ENCODE measurements at regions not wholly inside any gene's neighbourhood (a gene's known extent, or its start where the extent isn't known, plus 50 kb on each side); places are given as distances from the start of the nearest gene placed in this dataset.

GRCh38 chr10:31139497-31139896 is 107.8 kb upstream of the ZNF438 start:
- POLR2A ChIA-PET, result no interaction called here
- CTCF ChIA-PET, result no interaction called here
- no peak for TF ChIP-seq ZNF384 (IDR thresholded peaks at IDR 0.05)
- TF ChIP-seq CTBP1 (IDR thresholded peaks at IDR 0.05; ENCODE audit: borderline replicate concordance), result no peak
- TF ChIP-seq FOXM1 (IDR thresholded peaks at IDR 0.05; ENCODE audit: borderline replicate concordance), result no peak
- TF ChIP-seq FOXA1 (IDR thresholded peaks at IDR 0.05), result no peak
- TF ChIP-seq TARDBP (IDR thresholded peaks at IDR 0.05), result no peak
- DNase-seq (ENCODE audit: extremely low spot score), result no peak

DNA sequence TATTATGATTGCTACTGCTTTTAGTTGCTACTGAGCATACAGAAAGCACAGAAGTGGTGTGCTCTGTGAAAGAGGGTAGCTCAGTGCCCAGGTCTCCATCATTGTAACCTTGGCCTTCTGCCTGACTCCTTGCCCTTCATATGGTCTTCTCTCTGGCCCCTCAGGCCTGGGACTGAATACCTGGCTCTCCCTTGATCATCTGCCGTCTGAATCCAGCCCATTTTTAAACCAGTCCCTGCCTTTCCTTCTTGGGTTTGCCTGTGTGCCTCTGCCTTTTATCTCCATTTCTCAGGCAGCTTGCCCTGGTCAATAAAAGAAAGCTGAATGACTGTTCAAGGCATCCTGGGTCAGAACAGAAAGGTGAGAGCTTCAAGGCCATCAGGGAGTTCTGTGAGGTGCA is 109.1 kb upstream of the ZNF438 start:
- ChIA-PET POLR2A (no interaction called here), CTCF (no interaction called here)
- DNase-seq (ENCODE audit: extremely low spot score), result no peak

GRCh38 chr10:31142026-31142425 is 110.4 kb upstream of the ZNF438 start:
- no peak for TF ChIP-seq ZNF384 (IDR thresholded peaks at IDR 0.05)
- TF ChIP-seq FOXM1 (IDR thresholded peaks at IDR 0.05; ENCODE audit: borderline replicate concordance), result no peak
- no peak for TF ChIP-seq ARNT (IDR thresholded peaks at IDR 0.05)
- TF ChIP-seq SUZ12 (IDR thresholded peaks at IDR 0.05), result no peak
- TF ChIP-seq CTBP1 (IDR thresholded peaks at IDR 0.05; ENCODE audit: borderline replicate concordance), result no peak
- no peak for TF ChIP-seq BHLHE40 (IDR thresholded peaks at IDR 0.05; ENCODE audit: borderline replicate concordance)
- TF ChIP-seq HDGF (IDR thresholded peaks at IDR 0.05; ENCODE audit: borderline replicate concordance), result no peak
- no peak for TF ChIP-seq LEF1 (IDR thresholded peaks at IDR 0.05; ENCODE audit: borderline replicate concordance)
- no peak for TF ChIP-seq NFRKB (IDR thresholded peaks at IDR 0.05)
- no peak for TF ChIP-seq TARDBP (IDR thresholded peaks at IDR 0.05)
- TF ChIP-seq, protein P1, sequence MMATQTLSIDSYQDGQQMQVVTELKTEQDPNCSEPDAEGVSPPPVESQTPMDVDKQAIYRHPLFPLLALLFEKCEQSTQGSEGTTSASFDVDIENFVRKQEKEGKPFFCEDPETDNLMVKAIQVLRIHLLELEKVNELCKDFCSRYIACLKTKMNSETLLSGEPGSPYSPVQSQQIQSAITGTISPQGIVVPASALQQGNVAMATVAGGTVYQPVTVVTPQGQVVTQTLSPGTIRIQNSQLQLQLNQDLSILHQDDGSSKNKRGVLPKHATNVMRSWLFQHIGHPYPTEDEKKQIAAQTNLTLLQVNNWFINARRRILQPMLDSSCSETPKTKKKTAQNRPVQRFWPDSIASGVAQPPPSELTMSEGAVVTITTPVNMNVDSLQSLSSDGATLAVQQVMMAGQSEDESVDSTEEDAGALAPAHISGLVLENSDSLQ (IDR thresholded peaks at IDR 0.05), result no peak
- no peak for TF ChIP-seq SP1 (IDR thresholded peaks at IDR 0.05)
- TF ChIP-seq FOXA1 (IDR thresholded peaks at IDR 0.05), result no peak
- TF ChIP-seq ELF4 (IDR thresholded peaks at IDR 0.05), result no peak
- TF ChIP-seq FOXK2 (IDR thresholded peaks at IDR 0.05), result no peak
- no peak for TF ChIP-seq L3MBTL2 (conservative IDR thresholded peaks at IDR 0.05)
- CTCF ChIA-PET, result no interaction called here
- POLR2A ChIA-PET, result interaction anchor here (1.0 kb wide), 1 partner anchor 110 kb away, joined by 4 read pairs; the partner anchor contains the start of gene ZNF438
- DNase-seq (ENCODE audit: extremely low spot score), result no peak

More for the DNA sequence above, 109.1 kb upstream of the ZNF438 start:
- TF ChIP-seq SUZ12 (IDR thresholded peaks at IDR 0.05) (no peak), ZNF384 (IDR thresholded peaks at IDR 0.05) (no peak), L3MBTL2 (conservative IDR thresholded peaks at IDR 0.05) (no peak), FOXM1 (IDR thresholded peaks at IDR 0.05; ENCODE audit: borderline replicate concordance) (no peak), FOXA1 (IDR thresholded peaks at IDR 0.05) (no peak), ARNT (IDR thresholded peaks at IDR 0.05) (no peak)

DNA sequence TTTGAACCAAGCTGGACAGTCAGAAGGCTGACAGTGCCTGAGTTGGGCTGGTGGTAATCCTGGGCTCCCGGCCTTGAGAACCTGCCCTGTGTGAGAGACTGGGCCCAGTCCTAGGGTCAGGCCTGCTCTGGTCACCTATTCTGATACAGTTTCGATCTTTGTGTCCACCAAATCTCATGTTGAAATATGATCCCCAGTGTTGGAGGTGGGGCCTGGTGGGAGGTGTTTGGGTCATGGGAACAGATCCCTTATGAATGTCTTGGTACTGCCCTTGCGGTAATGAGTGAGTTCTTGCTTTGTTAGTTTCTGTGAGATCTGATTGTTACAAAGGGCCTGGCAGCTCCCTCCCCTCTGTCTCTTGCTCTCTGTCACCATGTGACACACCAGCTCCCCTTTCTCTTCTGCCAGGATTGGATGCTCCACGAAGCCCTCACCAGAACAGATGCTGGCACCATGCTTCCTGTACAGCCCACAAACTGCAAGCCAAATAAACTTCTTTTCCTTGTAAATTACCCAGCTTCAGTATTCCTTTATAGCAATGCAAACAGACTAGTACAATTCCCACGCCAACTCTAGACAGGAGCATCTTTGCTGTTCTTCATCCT is 111.8 kb upstream of the ZNF438 start:
- no peak for TF ChIP-seq BHLHE40 (IDR thresholded peaks at IDR 0.05; ENCODE audit: borderline replicate concordance)
- no peak for TF ChIP-seq TARDBP (IDR thresholded peaks at IDR 0.05)
- no peak for TF ChIP-seq SUZ12 (IDR thresholded peaks at IDR 0.05)
- CTCF ChIA-PET, result no interaction called here
- POLR2A ChIA-PET, result interaction anchor here (1.9 kb wide), 1 partner anchor 9 kb away, joined by 6 read pairs; no protein-coding TSS in a partner anchor
- DNase-seq (ENCODE audit: extremely low spot score), result no peak

DNA sequence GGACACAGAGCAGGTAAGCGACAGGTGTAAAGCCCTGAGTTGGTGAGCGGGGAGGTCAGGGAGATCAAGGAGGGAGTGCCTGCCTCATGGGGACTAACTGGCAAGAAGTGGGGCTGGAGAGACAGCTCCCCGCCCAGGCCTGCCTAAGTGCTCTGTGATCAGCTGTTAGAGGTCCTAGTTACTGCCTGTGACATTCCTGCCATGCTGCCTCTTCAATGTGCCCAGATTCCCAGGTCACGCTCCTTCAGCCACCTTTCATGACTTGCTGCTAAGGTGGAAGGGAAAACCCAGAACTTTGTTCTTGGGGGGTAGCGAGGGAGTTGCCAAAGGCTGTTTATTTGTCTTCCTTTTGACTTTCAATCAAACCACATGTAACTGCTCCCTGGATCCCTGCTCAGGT is 114.3 kb upstream of the ZNF438 start:
- no peak for TF ChIP-seq L3MBTL2 (conservative IDR thresholded peaks at IDR 0.05)
- no peak for TF ChIP-seq ELF4 (IDR thresholded peaks at IDR 0.05)
- no peak for TF ChIP-seq BHLHE40 (IDR thresholded peaks at IDR 0.05; ENCODE audit: borderline replicate concordance)
- TF ChIP-seq FOXK2 (IDR thresholded peaks at IDR 0.05), result no peak
- TF ChIP-seq ZNF384 (IDR thresholded peaks at IDR 0.05), result no peak
- no peak for TF ChIP-seq SUZ12 (IDR thresholded peaks at IDR 0.05)
- TF ChIP-seq TARDBP (IDR thresholded peaks at IDR 0.05), result no peak
- TF ChIP-seq HDGF (IDR thresholded peaks at IDR 0.05; ENCODE audit: borderline replicate concordance), result no peak
- TF ChIP-seq ARNT (IDR thresholded peaks at IDR 0.05), result no peak
- no peak for TF ChIP-seq NFRKB (IDR thresholded peaks at IDR 0.05)
- no peak for TF ChIP-seq FOXA1 (IDR thresholded peaks at IDR 0.05)
- ChIA-PET CTCF (no interaction called here), POLR2A (no interaction called here)
- no peak for DNase-seq (ENCODE audit: extremely low spot score)

GRCh38 chr10:31146491-31147209 is 115.0 kb upstream of the ZNF438 start:
- ChIA-PET CTCF (no interaction called here), POLR2A (no interaction called here)
- no peak for DNase-seq (ENCODE audit: extremely low spot score)
- TF ChIP-seq BHLHE40 (IDR thresholded peaks at IDR 0.05; ENCODE audit: borderline replicate concordance) (no peak), ZNF384 (IDR thresholded peaks at IDR 0.05) (no peak), FOXM1 (IDR thresholded peaks at IDR 0.05; ENCODE audit: borderline replicate concordance) (no peak), HDGF (IDR thresholded peaks at IDR 0.05; ENCODE audit: borderline replicate concordance) (no peak), LEF1 (IDR thresholded peaks at IDR 0.05; ENCODE audit: borderline replicate concordance) (no peak), SP1 (IDR thresholded peaks at IDR 0.05) (no peak), NFRKB (IDR thresholded peaks at IDR 0.05) (no peak), FOXA1 (IDR thresholded peaks at IDR 0.05) (no peak), TARDBP (IDR thresholded peaks at IDR 0.05) (no peak), CTBP1 (IDR thresholded peaks at IDR 0.05; ENCODE audit: borderline replicate concordance) (no peak), ELF4 (IDR thresholded peaks at IDR 0.05) (no peak), FOXK2 (IDR thresholded peaks at IDR 0.05) (no peak), ARNT (IDR thresholded peaks at IDR 0.05) (no peak), L3MBTL2 (conservative IDR thresholded peaks at IDR 0.05) (no peak)
- TF ChIP-seq, protein P1 (IDR thresholded peaks at IDR 0.05), result no peak

DNA sequence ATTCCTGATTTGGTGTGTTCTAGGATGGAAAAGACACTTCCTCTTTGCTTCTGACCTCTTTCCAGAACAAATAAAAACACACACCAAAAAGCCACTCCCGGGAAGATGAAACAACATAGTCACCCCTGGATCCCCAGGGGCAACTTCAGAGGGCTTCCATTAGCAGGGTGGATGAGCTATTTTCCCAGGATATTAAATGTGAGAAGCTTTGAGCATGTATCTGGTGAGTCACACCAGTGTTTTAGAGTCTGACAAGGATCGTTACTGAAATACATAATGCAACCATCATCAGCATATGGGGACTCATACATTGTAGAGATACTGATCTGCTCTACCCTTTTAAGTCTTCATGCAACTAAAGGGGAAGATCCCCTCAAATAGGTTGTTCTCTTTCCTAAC is 115.5 kb upstream of the ZNF438 start:
- TF ChIP-seq L3MBTL2 (conservative IDR thresholded peaks at IDR 0.05) (no peak), TARDBP (IDR thresholded peaks at IDR 0.05) (no peak), CTBP1 (IDR thresholded peaks at IDR 0.05; ENCODE audit: borderline replicate concordance) (no peak), FOXM1 (IDR thresholded peaks at IDR 0.05; ENCODE audit: borderline replicate concordance) (no peak), NFRKB (IDR thresholded peaks at IDR 0.05) (no peak), BHLHE40 (IDR thresholded peaks at IDR 0.05; ENCODE audit: borderline replicate concordance) (no peak), FOXA1 (IDR thresholded peaks at IDR 0.05) (no peak), FOXK2 (IDR thresholded peaks at IDR 0.05) (no peak), ZNF384 (IDR thresholded peaks at IDR 0.05) (no peak), SUZ12 (IDR thresholded peaks at IDR 0.05) (no peak), ARNT (IDR thresholded peaks at IDR 0.05) (no peak), LEF1 (IDR thresholded peaks at IDR 0.05; ENCODE audit: borderline replicate concordance) (no peak), SP1 (IDR thresholded peaks at IDR 0.05) (no peak), ELF4 (IDR thresholded peaks at IDR 0.05) (no peak), HDGF (IDR thresholded peaks at IDR 0.05; ENCODE audit: borderline replicate concordance) (no peak)
- TF ChIP-seq, protein P1 (IDR thresholded peaks at IDR 0.05), result no peak
- ChIA-PET CTCF (no interaction called here), POLR2A (no interaction called here)
- no peak for DNase-seq (ENCODE audit: extremely low spot score)

Data from HEK293T (cell line).